ENCODE measurements at regions not wholly inside any gene's neighbourhood (a gene's known extent, or its start where the extent isn't known, plus 50 kb on each side); places are given as distances from the start of the nearest gene placed in this dataset.

DNA sequence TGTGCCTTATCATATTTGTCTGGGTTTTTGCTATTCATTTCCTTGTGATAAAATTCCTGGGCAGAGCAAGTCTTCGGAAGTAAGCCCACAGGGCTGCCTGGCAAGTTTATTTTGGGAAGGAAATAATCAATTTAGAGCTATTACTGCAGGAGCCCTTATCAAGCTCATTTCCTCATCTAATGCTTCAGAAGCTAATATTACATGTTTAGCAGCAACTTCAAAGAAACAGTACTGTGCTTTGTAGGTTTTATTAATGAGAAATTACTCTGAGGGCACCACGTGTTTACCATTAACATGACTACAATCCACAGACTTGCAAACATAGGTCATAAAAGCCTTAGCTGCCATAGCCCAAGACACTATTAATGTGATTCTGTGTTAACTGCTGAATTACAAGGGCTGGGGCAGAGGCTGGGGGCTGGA is 540.0 kb downstream of the SPRY1 start:
- no peak for DNase-seq
- Histone ChIP-seq H3K36me3 (ENCODE audit: insufficient read depth in 1 of 2, low read depth in 1 of 2) (no peaks in the 10 kb centered on the region), H3K4me3 (no peak overlapping the region), H3K4me1 (peaks cover 7% of the 10 kb centered on the region), H3K9me3 (no peaks in the 10 kb centered on the region), H3K27ac (no peak overlapping the region), H3K27me3 (ENCODE audit: insufficient read depth in 3 of 3, low read length in 2 of 3) (no peaks in the 10 kb centered on the region)
- ATAC-seq, result no peak
- intact Hi-C loops (cut with DNase I), result loop anchor here in 1 of 2 donors (10.0 kb wide), 1 partner anchor 262 kb away; no protein-coding TSS in a partner anchor
- 29 to 46% (median 30%) methylated on average over 2 of the region's 2 CpGs for WGBS, 3 donors
- TF ChIP-seq, protein P1, sequence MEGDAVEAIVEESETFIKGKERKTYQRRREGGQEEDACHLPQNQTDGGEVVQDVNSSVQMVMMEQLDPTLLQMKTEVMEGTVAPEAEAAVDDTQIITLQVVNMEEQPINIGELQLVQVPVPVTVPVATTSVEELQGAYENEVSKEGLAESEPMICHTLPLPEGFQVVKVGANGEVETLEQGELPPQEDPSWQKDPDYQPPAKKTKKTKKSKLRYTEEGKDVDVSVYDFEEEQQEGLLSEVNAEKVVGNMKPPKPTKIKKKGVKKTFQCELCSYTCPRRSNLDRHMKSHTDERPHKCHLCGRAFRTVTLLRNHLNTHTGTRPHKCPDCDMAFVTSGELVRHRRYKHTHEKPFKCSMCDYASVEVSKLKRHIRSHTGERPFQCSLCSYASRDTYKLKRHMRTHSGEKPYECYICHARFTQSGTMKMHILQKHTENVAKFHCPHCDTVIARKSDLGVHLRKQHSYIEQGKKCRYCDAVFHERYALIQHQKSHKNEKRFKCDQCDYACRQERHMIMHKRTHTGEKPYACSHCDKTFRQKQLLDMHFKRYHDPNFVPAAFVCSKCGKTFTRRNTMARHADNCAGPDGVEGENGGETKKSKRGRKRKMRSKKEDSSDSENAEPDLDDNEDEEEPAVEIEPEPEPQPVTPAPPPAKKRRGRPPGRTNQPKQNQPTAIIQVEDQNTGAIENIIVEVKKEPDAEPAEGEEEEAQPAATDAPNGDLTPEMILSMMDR (IDR thresholded peaks at IDR 0.05), result no peak

DNA sequence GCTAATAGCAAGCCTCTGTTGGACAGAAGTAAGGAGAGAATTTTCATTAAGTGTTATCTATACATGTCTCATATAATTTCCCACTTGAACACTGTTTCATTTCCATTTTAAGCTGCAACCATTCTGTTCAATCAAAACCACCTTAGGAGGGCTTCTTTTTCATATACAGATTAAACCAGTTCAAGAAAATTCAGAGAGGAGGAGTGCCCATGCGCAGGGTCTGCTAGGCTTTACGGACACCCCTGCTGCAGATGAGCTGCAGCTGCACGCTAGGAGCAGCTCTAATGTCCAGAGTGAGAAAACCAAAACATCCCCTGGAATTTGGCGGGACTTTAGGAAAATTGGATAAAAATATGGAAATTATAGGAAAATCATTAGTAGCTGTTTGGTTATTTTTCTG is 541.0 kb downstream of the SPRY1 start:
- Histone ChIP-seq H3K4me1 (peaks cover 7% of the 10 kb centered on the region), H3K4me3 (no peak overlapping the region), H3K27ac (no peak overlapping the region), H3K36me3 (ENCODE audit: insufficient read depth in 1 of 2, low read depth in 1 of 2) (no peaks in the 10 kb centered on the region), H3K9me3 (no peaks in the 10 kb centered on the region), H3K27me3 (ENCODE audit: insufficient read depth in 3 of 3, low read length in 2 of 3) (no peaks in the 10 kb centered on the region)
- DNase-seq, result no peak
- intact Hi-C loops (cut with DNase I), result loop anchor here in 1 of 2 donors (10.0 kb wide), 1 partner anchor 263 kb away; no protein-coding TSS in a partner anchor
- TF ChIP-seq, protein P1 (IDR thresholded peaks at IDR 0.05), result no peak
- ATAC-seq, result no peak
- 58 to 72% (median 60%) methylated on average over 4 of the region's 4 CpGs for WGBS, 3 donors

DNA sequence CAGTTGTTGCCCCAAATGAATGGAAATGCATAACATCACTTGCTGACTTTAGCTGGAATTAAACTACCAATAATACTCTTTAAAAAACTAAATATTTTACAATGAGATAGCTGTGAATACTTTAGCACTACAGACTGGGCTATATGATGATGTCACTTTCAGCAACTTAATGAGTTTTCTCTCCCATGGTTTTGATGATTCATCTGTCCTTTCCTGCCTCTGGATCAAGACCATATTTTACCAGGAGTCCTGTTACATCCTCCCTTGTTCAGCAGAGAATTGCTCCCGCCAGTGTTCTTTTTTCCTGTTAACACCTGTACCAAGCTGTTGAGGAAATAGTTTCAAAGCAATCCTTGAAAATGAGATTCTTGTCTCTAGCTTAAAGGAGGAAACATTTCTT is 543.0 kb downstream of the SPRY1 start:
- no peaks in the 10 kb centered on the region for H3K9me3 ChIP-seq
- TF ChIP-seq, protein P1 (IDR thresholded peaks at IDR 0.05), result no peak
- intact Hi-C loops (cut with DNase I), result loop anchor here in 1 of 2 donors (10.0 kb wide), 1 partner anchor 265 kb away; no protein-coding TSS in a partner anchor
- DNase-seq, result no peak
- no peak overlapping the region for H3K27ac ChIP-seq
- no peaks in the 10 kb centered on the region for H3K27me3 ChIP-seq (ENCODE audit: insufficient read depth in 3 of 3, low read length in 2 of 3)
- no peak overlapping the region for H3K4me3 ChIP-seq
- peak in 3 of 4 donors; percentile 50 to 71 (median 51) for ATAC-seq
- 51 to 60% (median 53%) methylated on average over 1 of the region's 1 CpG for WGBS, 3 donors
- H3K36me3 ChIP-seq (ENCODE audit: insufficient read depth in 1 of 2, low read depth in 1 of 2), result no peaks in the 10 kb centered on the region
- H3K4me1 ChIP-seq, result peaks cover 7% of the 10 kb centered on the region

DNA sequence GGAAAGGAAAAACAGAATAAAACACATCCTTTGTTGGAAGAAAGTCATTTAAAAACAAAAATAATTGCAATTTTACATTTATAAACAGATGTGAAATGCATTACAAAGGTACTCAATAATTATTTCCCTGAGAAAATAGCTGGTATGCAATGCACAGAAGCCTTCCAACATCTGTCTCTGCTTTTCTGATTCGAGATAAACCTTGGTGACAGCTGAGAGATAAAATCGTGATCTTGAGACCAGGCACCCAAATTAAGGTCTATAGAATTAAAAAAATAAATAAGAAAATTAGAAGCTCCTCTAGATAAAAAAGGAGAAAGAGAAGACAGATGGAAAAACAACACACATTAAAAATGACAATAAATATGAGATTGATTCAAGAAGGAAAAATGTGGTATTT is 544.0 kb downstream of the SPRY1 start:
- Histone ChIP-seq H3K4me1 (peaks cover 7% of the 10 kb centered on the region), H3K27me3 (ENCODE audit: insufficient read depth in 3 of 3, low read length in 2 of 3) (no peaks in the 10 kb centered on the region), H3K27ac (no peak overlapping the region), H3K36me3 (ENCODE audit: insufficient read depth in 1 of 2, low read depth in 1 of 2) (no peaks in the 10 kb centered on the region), H3K9me3 (no peaks in the 10 kb centered on the region), H3K4me3 (no peak overlapping the region)
- intact Hi-C loops (cut with DNase I), result no loop called here
- whole genome bisulfite sequencing, 3 donors, result 41 to 49% (median 48%) methylated on average over 2 of the region's 2 CpGs
- DNase-seq (no peak), ATAC-seq (no peak)
- TF ChIP-seq, protein P1 (IDR thresholded peaks at IDR 0.05), result no peak

DNA sequence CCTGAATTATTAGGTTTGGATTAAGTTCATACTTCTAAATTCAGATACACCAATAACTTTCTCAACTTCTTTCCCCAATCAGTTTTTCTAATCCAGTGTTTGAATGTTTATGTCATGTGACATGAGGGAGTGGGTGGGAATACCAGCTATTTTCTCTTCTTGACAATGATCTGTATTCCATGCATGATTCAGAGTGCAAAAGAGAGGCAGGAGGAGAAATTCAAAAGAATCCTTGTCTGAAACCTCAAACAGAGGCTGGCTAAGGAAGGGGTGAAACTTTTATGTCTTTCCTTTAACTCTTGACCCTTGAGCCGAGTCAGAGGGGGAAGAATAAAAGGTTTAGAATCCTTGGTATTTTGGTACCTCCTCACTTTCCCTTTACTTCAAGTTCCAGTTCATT is 544.7 kb downstream of the SPRY1 start:
- intact Hi-C loops (cut with DNase I), result no loop called here
- no peaks in the 10 kb centered on the region for H3K36me3 ChIP-seq (ENCODE audit: insufficient read depth in 1 of 2, low read depth in 1 of 2)
- H3K4me1 ChIP-seq, result peaks cover 7% of the 10 kb centered on the region
- ATAC-seq (no peak), DNase-seq (no peak)
- H3K27me3 ChIP-seq (ENCODE audit: insufficient read depth in 3 of 3, low read length in 2 of 3), result no peaks in the 10 kb centered on the region
- WGBS, 3 donors, result 63 to 78% (median 74%) methylated on average over 1 of the region's 1 CpG
- no peaks in the 10 kb centered on the region for H3K9me3 ChIP-seq
- H3K4me3 ChIP-seq, result no peak overlapping the region
- TF ChIP-seq, protein P1 (IDR thresholded peaks at IDR 0.05), result no peak
- no peak overlapping the region for H3K27ac ChIP-seq

Data from psoas muscle (tissue), 7 donors.